GM21717 (cell line): ENCODE measurements at regions not wholly inside any gene's neighbourhood (a gene's known extent, or its start where the extent isn't known, plus 50 kb on each side); places are given as distances from the start of the nearest gene placed in this dataset.
A peak's percentile ranks its signal among the peaks of the same experiment; 100 is the strongest.

ENCODE experiments used
- ATAC-seq: cut with Tn5 transposase; IDR thresholded peaks from one replicate; pipeline ENCODE4 v1.9.1; 2021; ENCODE audit warnings: mild to moderate bottlenecking, moderate library complexity; ENCODE audit not compliant: unreplicated experiment

GRCh38 chr5:167777746-167778145, 513.7 kb upstream of the WWC1 start:
- no peak for ATAC-seq

GRCh38 chr5:167778228-167778627, 513.2 kb upstream of the WWC1 start:
- no peak for ATAC-seq

- no peak for ATAC-seq
These were observed 511.8 kb upstream of the WWC1 start for GRCh38 chr5:167779644-167780043.

- no peak for ATAC-seq
These were observed 511.3 kb upstream of the WWC1 start for GRCh38 chr5:167780177-167780576.

GRCh38 chr5:167783145-167783817, 508.2 kb upstream of the WWC1 start:
- no peak for ATAC-seq

- no peak for ATAC-seq
These were observed 506.3 kb upstream of the WWC1 start for GRCh38 chr5:167785106-167785505.

GRCh38 chr5:167785901-167786300, 505.5 kb upstream of the WWC1 start:
- no peak for ATAC-seq

GRCh38 chr5:167786871-167787578, 504.4 kb upstream of the WWC1 start:
- no peak for ATAC-seq

GRCh38 chr5:167790045-167790444, 501.4 kb upstream of the WWC1 start:
- ATAC-seq = no peak

- ATAC-seq = no peak
These were observed 500.8 kb upstream of the WWC1 start for GRCh38 chr5:167790462-167791260.

- ATAC-seq = no peak
These were observed 498.9 kb upstream of the WWC1 start for GRCh38 chr5:167792514-167792913.

- ATAC-seq = no peak
These were observed 497.7 kb upstream of the WWC1 start for GRCh38 chr5:167793700-167794099.

- ATAC-seq = no peak
These were observed 497.3 kb upstream of the WWC1 start for GRCh38 chr5:167794121-167794520.

- ATAC-seq = no peak
These were observed 494.8 kb upstream of the WWC1 start for GRCh38 chr5:167796672-167797071.

- ATAC-seq = peak; percentile 53
These were observed 493.5 kb upstream of the WWC1 start for GRCh38 chr5:167797933-167798332.

GRCh38 chr5:167798448-167798847, 493.0 kb upstream of the WWC1 start:
- ATAC-seq = no peak

- no peak for ATAC-seq
These were observed 491.0 kb upstream of the WWC1 start for GRCh38 chr5:167800427-167800826.

GRCh38 chr5:167801999-167802398, 489.4 kb upstream of the WWC1 start:
- no peak for ATAC-seq

- no peak for ATAC-seq
These were observed 488.6 kb upstream of the WWC1 start for GRCh38 chr5:167802755-167803431.

GRCh38 chr5:167804512-167805220, 486.8 kb upstream of the WWC1 start:
- ATAC-seq = no peak

GRCh38 chr5:167810573-167810972, 480.9 kb upstream of the WWC1 start:
- ATAC-seq = no peak
